NCI-H2029 (cell line): ENCODE measurements at regions not wholly inside any gene's neighbourhood (a gene's known extent, or its start where the extent isn't known, plus 50 kb on each side); places are given as distances from the start of the nearest gene placed in this dataset.
"Not testable (repeated sequence)": the region's sequence is repeated elsewhere in the genome, so short reads cannot be mapped to it uniquely, and the experiment has no call there.

Source experiments
- DNase-seq: peaks from one replicate; lab custom pipeline; 2025; lab: John Stamatoyannopoulos, UW

DNA sequence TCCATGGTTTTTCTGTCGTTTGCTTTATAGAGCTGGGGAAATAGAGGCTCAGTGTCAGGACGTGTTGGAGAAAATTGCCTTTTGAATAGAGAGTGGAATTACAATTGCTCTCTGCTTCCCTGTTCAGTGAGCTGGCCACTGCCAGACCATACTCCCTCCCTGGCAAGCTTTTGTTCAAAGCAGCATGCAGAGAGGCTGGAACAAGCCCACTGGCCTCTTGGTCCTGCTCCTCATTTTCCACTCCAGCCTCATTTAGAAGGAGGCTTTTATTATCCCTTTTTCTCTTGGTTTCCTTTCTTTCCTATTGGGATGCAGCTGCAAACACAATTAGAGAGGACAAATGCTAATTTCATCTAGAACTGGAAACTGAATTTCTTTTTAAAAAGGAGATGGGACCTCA is 302.2 kb upstream of the PODXL start:
- no peak for DNase-seq

GRCh38 chr7:131849472-131849871 is 293.0 kb upstream of the PODXL start:
- DNase-seq, result no peak

- DNase-seq, result no peak
Observed at GRCh38 chr7:131848033-131848432, 291.6 kb upstream of the PODXL start.

DNA sequence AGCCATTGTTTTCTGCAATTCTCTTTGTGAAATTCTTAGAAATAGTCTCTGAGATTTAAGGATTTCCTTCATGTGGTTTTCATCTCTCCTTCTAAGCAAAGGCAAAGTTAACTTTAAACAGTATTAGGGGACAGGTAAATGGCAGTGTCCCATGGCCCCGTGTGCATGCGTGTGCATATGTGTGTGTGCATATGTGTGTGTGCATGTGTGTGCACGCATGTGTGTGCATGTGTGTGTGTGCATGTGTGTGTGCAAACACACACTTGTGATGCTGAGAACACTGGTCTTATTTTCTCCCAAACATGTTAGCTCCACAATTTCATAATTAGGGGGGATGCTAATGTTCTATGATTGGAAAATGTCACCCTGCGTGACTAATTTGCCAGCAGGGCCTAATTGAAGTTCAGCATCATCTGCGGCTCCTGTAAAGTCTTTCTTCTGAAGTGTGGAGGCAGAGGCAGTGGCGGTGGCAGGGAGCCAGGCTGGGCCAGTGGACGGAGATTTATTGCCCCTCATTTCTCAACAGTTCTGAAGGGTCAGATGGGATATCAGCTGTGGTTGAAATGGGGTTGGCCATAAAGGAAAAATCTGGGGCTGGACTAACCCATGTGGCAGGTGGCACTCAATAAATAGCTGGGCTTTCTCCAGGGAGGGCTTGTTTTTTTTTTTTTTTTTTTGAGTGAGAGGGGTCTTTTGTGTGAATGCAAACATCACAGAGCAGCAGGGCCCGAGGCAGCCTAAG is 289.3 kb upstream of the PODXL start:
- no peak for DNase-seq

GRCh38 chr7:131844369-131844768 is 287.9 kb upstream of the PODXL start:
- DNase-seq, result no peak

DNA sequence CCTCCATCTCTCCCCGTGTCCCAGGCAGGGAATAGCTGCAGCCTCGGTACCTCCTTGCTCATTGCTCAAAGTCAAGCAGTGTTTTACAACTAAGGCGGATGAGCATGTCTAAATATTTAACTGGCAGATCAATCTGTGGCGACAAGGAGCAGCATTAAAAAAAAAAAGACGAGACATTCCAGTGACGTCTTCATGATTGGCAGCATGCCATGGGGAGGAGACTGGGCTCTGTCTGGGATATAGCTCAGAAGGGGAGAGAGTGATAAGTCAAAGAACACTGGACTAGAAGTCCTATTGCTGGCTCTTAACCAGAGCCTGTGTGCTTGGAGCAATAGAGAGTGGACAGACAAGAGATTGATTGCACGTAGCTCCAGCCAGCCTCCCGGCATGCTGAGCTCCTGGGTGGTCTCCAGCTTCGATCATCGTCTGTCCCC is 287.5 kb upstream of the PODXL start:
- no peak for DNase-seq

GRCh38 chr7:131839967-131840690 is 283.7 kb upstream of the PODXL start:
- no peak for DNase-seq

DNA sequence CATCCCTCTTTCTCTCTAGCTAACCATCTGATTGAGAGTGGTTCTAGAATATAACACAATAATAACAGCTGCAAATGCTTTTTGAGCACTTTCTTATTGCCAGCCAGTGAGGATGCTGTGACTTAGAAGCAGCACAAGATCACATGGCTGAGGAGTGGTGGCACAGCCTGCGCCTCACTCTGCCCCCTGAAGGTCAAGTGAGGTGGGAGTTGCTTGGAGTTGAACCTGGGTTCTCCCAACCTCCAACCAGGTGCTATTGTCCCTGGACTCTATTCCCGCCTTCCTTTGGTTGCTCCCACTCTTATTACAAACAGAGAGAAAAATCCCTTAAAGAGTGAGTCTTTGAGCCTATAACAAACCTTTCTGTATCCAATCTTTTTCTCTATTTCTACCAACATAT is 280.3 kb upstream of the PODXL start:
- DNase-seq, result no peak

DNA sequence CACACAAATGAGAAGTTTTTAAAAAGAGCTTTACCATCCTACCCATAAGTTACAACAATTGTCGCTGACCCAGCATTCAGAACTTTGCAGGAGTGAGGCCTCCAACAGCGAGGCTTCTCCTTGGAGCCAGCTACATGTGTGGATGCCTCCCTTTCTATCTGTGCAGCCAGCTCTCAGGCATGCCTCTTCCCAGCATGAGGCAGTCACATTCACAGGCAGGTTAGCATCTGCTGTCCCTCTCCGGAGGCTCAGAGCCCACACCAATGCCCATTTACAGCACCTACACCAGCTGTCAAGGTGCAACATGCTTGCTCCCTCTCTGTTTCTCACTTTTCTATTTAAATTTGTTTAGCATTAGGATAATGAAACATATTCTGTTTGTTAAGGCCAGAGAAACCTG is 278.7 kb upstream of the PODXL start:
- DNase-seq, result no peak

- no peak for DNase-seq
Observed at GRCh38 chr7:131830681-131831080, 274.3 kb upstream of the PODXL start.

DNA sequence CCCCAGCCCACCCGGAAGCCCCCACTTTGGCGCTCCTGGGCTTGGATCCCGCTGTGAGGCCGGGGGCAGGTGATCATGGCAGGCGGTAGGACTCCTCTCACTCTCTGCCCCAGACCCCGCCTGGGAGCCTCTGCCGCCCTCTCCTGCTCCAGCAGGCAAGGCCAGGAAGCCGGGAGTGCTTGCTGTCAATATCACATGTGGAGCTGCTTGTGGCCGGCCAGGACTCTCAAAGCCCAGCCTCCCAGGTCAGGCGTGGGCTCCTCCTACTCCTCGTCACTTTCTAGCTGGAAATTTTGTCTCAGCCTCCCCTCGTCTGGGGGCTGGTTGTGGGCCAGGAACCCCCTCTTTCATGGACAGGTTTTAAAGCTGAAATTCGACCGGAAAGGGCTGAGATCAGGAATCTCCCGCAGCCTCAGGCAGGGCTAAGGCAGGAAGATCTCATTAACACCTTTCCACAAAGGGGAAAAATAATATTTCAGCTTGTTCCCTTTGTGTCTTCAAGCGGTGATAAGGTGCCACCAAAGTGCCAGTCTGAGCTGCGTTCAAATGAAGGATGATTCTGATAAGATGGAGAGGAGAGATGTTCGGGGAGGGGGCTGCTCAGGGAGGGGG is 273.6 kb upstream of the PODXL start:
- DNase-seq, result no peak

DNA sequence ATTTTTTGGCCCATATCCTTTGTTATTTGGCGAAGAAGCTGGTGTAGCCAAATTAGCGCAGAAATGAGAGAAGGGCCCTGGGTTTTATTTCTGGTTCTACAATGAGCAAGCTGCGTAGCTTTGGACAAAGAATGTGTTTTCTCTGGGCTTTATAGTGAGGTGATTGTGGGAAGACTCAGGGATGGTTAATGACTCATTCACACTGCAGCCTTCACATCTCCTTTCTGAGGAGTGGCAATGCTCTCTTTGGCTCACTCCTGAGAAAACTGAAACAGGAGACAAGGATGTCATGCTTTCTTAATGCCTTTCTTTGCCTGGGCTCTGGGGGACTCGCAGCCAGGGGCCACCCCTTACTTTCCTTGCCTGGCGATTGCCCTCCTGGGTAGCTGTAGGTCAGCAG is 271.0 kb upstream of the PODXL start:
- DNase-seq, result no peak

DNA sequence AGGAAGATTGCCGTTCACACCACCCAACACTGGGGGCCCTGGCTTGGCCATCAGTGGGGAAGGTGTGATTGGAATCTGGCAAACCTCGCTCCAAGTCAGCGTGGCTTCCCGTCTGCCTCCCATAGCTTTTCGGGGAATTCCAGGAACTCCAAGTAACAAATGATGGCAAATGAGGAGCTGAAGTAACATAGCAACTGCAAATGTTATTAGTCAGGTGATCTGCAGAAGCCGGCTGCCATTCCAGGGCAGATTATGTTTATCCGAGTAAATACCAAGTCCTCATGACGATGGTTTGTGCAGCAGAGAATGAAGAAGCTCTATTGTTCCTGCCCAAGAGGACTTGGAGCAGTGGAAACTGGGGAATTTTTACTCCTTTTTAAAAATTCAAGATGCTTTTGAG is 270.5 kb upstream of the PODXL start:
- no peak for DNase-seq

- not testable (repeated sequence) for DNase-seq
Observed at GRCh38 chr7:131823961-131824440, 267.6 kb upstream of the PODXL start.

GRCh38 chr7:131819891-131820290 is 263.5 kb upstream of the PODXL start:
- DNase-seq, result no peak

DNA sequence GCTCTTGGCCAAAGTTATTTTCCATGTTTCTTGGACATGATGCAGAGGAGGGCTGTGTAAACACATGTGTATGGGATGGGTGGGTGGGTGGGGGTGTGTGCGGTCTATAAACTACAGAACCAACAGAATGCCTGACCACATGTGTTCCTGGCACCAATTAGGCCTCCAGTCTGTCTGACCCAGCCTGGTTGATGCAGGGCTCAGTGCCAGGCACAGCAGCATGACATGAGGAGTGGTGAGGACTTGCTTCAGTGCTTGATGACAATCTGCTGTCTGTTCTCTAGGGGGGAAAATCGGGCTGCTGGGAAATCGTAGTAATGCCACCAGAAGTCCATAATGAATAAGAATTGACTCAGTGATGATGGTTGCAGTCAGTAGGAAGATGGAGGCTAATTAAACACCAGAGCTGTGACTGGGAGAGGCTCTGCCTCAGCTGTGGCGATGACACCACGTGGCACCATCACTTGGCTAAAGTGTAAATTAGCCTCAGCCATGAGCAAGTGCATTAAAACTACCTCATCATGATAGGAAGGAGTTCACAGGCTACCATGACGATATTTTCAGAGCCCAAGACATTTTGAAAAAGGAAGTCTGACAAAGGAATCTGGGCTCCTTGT is 260.1 kb upstream of the PODXL start:
- no peak for DNase-seq

GRCh38 chr7:131808736-131809135 is 252.3 kb upstream of the PODXL start:
- DNase-seq, result no peak

GRCh38 chr7:131808156-131808555 is 251.7 kb upstream of the PODXL start:
- DNase-seq, result not testable (repeated sequence)

DNA sequence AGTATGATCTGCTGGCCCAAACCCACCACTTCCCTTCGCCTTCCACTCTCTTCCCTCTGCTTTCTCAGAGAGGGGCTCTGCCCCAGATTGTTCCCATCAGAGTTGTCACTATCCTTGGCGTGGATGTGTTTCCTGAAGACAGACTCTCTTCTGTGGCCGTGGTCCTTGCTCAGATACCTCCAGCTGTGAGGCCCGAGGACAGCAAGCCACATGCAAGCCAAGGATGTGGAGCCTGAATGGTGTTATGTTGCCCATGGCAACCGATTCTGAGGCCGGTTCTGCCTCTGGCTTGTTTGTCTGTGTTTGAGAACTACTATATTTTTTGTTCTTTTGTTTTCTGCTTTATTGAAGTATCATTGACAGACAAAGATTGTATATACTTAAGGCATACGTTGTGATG is 247.4 kb upstream of the PODXL start:
- DNase-seq, result no peak

DNA sequence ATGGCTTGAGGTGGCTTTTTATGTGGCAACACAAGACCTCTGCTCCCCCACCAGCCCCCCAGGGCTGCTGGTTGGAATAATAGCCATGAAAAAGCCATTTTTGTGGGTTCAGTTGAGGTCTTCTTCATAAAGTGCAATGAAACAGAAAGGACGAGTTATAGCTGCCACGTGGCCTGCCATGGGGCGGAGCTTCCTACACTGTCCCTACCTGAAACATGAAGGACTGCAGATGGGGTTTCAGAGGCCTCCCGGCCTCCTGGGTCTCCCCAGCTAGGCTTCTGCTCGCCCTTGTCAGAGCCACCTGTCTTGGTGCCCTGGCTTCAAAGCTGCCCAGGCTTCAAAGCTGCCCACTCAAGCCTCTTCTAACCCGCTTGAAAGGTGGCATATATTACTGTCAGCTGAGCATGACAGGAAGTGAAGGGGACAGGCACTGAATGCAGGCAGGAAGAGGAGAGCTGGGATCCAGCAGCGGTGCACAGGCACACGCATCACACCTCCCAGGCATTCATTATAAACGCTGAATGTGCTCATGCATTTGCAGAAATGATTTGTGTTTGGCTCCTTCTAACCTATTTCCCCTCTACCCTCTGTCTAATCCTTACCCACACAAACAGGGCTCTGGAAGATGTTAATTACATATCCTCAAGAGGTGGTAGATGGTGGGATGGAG is 245.9 kb upstream of the PODXL start:
- DNase-seq, result no peak

DNA sequence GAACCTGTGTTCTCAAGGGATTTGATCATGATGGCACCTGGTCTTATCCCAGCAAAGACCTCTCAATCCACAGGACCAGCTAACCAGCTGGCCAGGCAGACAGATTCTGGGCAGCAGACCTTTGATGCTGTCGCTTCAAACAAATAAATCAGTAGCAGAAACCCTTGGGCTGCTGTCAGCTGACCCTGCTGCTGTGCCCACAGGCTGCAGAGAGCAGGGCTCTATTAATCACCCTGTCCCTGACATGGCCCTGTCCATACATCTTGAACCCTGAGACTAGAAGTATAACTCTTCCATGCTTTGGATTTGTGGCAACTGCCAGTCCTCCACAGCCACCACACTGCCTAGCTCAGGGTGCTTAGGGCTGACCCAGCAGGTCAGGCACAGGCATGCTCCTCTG is 244.1 kb upstream of the PODXL start:
- DNase-seq, result no peak

DNA sequence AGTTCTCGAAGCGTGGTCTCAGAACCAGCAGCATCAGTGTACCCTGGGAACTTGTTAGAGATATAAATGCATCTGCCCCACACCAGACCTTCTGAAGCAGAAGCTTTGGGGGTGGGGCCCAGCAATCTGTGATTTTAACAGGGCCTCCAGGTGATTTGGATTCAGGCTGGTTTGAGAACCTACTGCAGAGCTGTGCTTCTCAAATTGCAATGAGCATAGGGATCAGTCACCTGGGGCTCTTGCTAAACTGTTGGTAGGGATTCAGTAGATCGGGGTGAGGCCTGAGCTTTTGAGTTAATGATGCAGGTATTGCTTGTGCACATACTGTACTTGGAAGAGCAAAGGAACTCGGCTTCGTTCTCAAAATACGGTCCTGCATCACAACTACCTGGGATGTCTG is 243.6 kb upstream of the PODXL start:
- DNase-seq, result no peak
